Renal pelvis (tissue), 1 donor: ENCODE measurements at regions not wholly inside any gene's neighbourhood (a gene's known extent, or its start where the extent isn't known, plus 50 kb on each side); places are given as distances from the start of the nearest gene placed in this dataset.

Experiments
- DNase-seq: peaks from one replicate; pipeline ENCODE4 v3.0.0-alpha.2; 2013

DNA sequence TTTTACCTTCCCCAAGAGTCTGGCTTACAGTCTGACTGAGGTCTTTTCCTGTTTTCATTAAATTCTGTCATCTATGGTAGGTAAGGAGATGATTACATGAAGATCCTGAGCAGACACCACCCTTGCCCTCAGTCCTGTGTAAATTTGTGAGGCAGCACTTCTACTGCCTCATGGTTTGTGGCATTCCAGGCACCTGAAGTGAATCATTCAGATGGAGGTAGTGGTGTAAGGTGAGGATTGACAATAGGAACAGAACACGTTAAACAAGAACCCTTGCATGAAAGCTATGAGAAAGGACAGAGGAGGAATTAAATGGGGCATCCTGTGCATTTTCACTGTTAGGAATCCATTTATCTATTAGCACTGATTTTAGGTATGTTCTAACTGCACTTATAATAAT, 618.6 kb downstream of the TLL1 start:
- no peak for DNase-seq

DNA sequence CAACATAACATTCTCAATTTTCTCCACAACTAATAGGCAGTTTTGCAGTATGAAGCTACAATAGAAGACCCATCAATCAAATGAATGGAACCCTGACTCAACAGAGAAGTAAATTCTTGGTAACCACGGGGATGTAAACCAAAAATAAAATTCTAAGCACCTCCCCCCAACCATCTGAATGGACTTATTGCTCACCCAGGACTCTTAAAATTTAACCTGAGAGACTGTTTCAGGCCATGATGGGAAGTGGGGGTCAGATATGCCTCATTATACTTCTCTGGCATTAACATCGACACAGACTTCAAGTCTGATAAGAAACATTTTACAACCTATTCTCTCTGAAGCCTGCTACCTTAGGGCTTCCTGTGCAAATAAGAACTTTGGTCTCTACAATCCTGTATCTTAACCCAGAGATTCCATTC, 620.9 kb downstream of the TLL1 start:
- no peak for DNase-seq

DNA sequence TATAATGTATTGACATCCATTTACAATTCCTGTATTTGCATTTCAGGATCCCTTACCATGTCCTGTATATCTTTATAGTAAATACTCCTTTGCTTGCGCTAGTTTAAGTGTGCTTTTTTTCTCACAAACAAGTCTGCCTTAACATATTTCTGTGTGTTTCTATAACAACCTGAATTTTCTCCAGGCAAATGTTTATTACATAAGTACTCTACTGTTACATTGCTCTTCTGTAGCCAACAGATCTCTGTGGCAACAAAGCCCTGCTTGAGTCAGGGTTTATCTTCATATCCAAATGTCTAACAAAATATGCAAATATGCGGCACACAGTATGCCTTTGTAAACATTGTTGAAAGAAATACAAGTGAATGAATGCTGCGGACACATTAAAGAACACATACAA, 625.5 kb downstream of the TLL1 start:
- DNase-seq = no peak

DNA sequence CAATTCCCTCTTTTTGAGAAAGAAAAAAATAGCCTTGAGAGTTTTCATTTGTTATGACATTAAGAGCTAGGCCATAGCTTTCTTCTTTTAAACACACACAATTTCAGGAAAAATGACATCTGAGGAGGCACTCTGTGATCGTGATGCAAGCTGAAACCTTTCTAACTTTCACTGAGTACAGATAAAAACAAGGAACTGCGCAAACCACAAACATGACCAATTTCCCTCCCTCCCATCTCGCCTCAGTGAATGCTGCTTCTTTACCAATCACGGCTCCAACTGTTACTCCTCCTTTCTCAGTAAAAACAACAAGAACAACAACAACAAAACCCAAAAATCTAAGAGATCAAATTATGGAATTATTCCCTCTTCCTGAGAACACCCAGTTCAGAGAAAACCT, 626.8 kb downstream of the TLL1 start:
- DNase-seq = no peak

DNA sequence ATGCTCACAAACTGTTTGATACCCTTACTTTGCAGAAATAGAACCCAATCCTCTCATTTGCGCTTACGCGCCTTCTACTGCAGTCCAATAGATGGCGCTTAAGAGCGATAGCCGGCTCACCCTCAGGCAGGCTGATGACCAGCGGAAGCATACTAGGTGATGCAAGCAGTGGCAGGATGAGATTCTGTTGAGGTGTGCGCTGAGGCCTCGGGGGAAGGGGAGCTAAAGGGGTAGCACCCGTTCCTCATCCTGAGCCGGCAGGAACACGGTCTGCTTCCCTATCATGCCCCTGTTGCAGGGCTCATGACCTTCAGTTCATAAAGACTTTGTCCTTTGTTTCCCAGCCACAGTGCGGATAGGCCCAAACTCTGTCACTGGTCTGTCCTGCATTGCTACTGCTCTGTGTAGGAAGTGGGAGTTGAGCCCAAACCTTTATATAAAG, 628.9 kb downstream of the TLL1 start:
- DNase-seq = peak; percentile 5

DNA sequence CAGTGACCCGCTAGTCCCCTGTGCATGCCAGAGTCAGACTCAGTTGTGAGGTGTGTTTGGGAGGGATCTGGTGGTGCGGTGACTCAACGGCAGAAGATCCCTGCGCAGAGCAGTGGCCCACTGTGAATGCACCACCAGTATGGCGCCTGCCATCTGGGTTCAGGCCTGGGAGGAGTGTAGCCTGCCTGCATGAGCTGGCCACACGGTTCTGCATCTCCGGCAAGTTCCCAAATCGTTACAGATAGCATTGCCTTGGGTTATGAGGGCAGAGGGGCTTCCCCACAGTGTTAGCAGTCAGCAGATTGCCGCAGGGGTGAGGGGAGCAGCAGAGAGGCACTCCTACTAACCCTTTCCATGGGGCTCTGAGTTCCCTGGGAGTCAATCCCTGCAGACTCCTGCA, 629.6 kb downstream of the TLL1 start:
- DNase-seq = no peak

DNA sequence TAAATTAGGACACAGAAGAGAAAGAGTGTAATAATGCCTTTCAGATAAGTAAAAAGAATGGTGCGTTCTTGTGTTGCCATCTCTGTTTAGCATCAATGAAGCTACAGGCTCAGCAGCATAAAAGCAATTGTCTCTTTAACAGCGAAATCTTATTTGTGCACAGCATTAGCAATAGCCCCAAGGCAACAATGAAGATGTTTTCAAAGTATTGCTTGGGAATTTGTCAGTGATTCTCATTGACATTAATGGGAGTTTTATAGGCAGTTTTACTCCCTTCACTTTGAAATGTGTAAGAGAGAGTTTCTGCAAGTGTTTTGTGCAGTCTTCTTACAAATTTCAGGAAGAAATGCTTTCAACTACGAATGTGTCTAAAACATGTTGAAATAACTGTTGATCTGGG, 633.0 kb downstream of the TLL1 start:
- no peak for DNase-seq

DNA sequence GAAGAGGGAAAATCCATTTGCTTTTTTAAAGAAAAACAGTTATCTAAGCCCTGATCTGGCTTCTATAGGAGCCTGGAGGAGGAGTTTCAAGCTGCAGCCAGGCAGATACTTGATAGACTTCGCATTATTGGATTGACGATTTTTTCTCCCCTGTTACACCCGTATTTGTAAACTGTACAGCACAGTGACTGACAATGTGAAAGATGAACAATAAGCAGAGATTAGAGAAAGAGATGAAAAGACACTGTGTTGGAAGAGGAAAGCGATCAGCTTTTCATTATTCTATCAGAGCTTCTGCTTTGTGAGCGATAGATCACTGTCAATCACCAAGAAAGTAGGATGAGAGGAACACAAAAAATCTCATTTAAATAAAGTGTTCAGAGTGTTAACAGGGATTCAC, 639.2 kb downstream of the TLL1 start:
- no peak for DNase-seq

DNA sequence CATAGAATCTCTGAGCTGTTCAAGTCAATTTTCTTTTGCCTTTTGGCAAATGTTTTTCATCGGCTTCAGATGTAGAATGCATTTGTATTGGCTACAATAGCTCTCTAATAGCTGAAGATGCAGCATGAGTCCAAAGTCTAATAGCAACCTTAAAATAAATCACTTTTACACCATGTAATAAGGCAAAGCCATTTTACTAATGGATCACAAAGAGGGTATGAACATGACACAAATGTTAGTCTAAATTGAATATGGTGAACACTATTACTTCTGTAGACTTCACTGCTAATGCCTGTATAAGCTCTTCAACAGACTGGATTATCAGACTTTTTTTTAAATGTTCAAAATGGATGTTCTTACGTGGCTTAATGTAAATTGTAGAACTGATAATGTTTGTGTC, 645.3 kb downstream of the TLL1 start:
- DNase-seq = no peak

DNA sequence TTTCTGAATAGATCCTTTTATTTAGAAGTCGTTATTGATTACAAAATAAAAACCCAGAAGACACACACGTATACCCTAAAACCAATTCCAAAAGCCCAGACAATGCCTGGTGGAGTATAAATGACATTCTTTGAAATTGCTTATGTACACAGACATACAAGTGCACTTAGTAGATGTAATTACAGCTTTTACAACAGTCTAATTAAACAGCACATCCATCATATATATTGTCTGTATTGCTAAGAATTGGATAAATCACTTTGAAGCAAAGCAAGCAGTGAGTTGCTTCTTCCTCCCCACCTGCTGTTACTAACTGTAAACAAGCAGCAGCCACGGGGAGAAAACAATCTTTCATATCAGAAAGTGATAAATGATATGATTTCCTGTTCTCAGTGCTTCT, 645.7 kb downstream of the TLL1 start:
- DNase-seq = no peak

DNA sequence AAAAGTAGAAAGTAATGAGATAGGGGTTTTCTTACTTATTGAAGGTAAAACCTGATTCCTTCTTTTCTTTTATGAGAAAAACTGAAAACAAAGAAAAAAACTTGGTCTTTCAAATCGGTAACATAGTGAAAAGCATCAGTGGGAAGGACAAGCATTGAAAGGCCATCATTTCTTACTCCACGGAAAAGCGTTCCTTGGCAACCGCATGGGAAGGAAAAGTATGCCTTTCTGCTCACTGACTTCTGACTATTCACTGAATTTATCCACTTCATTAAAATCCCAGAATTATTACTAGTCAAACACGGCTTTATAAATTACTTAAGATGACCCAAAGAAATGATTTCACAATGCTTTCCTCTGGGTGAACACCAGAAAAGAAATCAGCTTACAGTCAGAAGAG, 646.7 kb downstream of the TLL1 start:
- no peak for DNase-seq

DNA sequence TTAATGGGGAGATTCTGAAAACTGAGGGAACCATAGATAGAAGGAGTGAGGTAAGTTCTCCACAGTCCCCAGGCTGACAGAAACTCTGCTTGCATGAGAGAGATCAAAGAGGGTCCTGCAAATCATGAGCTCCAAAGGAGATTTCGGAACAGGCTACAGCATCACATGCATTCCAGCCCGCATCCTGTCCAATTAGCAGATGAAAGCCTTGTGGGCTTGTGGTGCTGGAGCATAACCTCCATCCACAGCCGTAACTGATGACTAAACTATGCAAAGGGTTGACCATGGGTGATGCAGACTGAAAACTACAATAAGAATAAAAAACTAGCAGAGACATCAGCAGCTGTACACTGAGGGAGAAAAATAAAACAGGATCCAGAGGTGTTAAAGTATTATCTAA, 654.5 kb downstream of the TLL1 start:
- DNase-seq = no peak

DNA sequence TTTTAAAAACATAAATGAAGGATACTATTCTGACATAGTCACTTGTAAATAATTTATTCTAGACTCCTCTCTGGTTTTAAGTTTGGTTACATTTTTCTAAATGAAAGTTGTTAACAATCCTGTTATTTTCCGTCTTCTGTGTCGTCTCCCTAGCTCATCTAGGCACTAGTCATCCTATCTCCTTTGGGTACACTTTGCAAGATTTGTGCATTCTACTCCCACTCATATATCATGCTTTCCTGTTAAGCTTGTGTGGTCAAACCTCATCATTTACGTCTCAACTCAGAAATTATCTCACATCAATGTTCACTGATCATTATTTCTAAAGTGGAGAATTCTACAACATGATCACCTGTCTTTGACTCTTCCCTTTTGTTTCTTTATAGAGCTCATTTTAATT, 658.7 kb downstream of the TLL1 start:
- no peak for DNase-seq

DNA sequence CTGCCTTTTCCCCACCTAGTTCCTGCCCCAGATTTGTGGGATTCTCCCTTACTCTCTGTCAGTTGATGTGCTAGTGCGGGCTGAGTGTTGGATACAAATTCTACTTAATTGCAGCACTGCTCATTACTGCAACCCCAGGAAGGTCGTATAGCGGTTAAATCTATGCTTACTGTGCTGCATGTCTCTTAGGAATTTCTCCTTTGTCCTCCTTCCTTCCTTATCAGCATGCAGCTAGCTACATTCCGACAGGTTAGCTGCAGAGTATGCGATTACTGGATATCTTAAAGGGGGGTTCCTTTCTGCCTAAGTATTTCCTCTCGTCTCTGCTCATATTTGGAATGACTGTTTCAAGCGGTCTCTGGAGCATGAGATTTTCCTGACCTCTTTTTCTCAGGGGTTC, 662.8 kb downstream of the TLL1 start:
- DNase-seq = no peak

DNA sequence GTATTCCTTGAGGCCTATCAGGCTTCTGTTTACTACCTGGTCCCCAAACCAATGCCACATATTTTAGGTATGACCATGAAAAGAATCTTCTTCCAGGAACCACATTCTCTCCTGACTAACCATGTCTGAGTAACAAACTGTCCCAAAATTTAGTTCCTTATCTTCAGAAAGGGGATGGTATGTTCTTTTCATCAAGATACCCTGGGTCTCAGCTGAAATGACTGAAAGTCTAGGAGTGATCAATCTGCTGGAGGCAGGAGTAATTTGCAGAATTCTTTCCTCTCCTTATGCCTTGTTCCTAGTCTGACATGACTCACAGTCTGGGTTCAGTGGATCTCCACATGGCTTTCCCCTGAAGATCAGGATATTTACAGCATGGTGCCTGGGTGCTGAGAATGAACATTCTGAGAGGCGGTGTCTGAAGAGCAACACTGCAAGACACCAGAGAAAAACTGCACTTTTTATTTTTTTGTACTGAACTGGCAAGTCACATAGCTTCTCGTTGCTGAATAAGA, 665.5 kb downstream of the TLL1 start:
- no peak for DNase-seq

DNA sequence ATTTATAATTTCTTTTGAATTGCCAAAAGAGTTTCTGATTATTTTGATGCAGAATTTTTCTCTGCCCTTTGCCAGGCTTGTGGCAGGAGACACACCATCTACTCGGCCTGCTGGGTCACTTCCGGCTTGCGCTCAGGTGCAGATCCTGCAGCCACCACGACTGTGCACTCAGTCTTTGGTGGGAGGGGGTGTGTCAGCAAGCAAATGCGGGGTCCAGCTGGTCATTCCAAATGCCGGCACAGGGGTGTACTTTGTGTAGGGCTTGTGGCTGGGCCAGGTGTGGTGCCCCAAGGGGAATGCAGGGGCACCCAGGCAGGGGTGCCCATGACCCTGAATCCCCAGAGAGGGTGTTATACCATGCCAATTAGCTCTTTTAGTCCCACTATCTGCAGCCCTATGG, 673.0 kb downstream of the TLL1 start:
- DNase-seq = no peak

DNA sequence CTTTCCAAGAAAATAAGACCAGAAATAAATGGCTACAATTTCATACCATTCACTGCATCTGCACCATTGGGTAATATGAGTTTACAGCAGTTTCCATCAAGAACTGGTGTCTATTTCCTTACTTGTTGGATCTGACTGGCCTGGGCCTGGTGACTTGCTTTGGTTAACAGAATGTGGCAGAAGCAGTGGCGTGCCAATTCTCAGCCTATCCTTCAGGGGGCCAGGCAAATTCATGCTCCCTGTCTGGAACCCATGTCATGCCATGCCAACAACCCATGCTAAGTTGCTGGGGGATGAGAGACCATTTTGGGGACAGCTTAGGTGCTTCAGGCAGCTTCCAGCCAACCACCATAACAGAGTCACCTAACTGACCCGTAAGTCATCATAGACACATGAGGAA, 656.7 kb downstream of the SPOCK3 start:
- no peak for DNase-seq

DNA sequence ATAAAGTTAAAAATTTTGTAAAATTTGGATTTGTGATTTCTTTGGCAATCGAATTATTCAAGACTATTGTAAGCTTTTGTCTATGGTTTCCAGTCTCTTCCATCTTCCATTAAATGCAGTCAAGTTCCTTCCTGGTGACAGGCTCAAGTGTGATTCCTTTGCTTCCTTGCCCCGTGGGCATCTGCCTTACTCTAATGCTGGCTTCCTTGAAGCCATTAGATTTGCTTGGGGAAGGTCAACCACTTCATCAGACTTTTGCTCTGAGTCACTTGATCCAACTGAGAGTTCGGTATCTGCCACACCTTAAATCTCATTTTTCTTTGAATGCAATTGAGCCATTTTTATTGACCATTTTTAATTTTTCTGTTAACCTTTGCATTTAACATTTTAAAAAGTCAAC, 648.8 kb downstream of the SPOCK3 start:
- DNase-seq = no peak

DNA sequence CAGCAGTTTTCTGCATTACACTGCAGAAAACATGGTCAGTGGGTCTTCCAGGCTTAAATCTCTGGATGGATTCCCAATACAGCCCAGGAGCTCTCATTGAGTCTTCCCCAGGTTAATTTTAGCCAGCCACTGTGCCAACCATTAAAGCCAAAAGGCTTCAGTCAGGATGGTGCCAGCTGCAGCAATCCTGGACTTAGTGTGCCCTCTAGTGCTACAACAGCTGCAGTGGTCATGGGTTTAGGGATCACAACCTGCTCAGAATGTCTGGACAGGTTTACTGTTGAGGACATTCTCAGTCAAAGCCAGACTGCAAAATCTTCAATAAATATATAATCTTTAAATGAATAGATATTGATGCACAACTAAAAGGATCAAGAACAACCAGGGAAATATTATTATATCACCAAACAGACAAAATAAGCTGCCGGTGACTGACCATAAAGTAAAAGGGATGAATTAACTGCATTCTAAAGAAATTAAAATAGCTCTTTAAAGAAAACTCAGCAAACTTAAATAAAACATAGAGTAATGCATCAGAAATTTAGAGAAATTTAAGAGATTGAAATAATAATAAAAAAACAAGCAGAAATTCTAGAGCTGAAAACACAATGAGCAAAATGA, 639.9 kb downstream of the SPOCK3 start:
- DNase-seq = peak; percentile 4

DNA sequence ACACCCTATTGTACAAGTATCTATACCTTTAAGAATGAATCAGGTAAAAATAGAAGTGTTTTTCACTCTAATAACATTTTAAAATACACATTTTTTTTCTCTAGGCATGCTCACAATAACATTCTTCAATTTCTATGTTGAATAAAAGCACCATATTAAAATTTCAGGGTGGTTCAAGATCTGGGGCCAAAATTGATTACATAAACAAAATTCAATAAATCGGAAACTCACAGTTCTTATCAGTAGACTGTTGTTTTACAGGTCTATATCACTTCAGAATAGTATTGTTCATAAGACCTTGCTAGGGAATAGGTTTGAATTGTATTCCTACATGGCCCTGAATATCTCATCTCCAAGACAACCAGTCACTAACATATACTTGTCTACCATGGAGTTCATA, 634.0 kb downstream of the SPOCK3 start:
- no peak for DNase-seq

DNA sequence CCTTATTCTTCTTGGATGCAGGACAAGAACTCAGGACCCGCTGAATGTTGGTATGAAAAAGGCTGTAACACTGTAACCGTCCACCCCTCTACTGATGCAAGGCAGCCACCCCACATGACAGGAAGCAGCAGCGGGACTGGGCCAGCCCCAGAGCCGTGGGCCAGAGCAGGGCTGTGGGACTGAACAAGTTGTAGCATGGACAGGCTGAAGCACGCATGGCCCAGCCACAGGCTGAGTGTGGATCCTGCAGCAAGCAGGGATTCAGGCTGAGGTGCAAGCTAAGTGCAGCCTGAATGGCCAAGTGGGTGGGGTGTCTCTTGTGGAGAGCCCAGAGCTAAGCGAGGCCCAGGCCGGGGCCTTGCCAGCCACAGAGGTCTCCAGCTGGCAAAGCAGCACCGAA, 632.2 kb downstream of the SPOCK3 start:
- no peak for DNase-seq

DNA sequence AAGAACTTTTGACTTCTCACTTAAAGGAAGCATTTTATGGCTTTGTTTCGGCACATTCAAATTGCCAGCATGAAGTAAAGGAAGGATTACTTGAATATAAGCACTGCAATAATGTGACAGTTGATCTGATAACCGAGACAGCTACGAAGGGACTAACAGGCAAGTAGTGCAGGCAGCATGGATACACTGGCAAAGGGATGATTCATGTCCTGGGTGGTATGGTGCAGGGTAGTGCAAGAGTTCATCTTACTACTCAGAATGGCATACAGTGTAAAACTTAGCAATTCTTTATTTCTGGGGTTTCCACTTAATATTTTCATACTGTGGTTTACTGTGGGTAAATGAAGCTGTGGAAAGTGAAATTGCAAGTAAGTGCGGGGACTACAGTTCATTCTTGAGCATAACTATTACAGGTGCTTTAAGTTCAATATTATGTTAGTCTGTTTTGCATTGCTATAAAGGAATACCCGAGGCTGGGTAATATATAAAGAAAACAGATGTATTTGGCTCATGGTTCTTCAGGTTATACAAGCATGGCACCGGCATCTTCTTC, 611.8 kb downstream of the SPOCK3 start:
- no peak for DNase-seq

DNA sequence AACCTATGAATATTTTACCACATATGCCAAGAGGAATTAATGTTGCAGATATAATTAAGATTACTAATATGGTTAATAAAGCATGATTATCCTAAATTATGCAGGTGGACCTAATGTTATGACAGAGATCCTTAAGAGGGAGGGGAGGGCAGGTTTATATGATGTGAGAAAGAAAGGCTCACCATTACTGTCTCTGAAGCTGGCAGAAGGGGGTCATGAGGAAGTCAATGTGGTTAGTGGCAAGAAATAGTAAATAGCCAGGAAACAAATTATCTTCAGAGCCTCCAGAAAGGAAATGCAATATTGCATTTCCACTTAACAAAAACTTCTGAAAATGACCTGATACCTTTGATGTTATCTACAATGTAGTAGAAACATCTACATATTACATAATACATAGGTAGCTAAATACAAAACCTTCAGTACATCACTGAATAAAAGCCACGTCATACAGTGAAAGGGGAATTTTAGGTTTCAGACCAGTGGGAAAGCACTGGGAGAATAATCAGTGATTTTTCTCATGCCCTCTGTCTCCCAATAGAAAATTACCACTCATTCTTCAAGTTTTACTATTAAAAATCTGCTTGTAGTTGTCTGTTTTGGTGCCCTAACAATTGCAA, 609.2 kb downstream of the SPOCK3 start:
- no peak for DNase-seq

DNA sequence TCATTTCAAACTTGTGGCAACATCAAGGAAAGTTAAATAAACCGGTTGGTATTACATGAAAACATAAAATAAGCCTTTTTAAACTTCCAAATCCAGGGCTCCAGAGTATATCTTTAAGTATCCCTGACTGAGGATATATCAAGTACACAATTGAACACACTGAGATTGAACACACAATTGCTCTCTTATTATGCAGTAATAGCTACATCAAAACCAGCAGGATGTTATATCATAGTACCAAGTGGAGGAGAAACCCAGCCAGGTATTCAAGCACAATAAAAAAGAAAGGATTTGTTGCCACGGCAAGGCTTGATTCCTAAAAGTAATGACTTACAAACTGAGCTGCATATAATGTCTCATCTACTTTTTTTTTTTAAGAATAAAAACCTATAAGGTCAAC, 605.8 kb downstream of the SPOCK3 start:
- no peak for DNase-seq
